ENCODE measurements at regions not wholly inside any gene's neighbourhood (a gene's known extent, or its start where the extent isn't known, plus 50 kb on each side); places are given as distances from the start of the nearest gene placed in this dataset.

- Histone ChIP-seq H3K4me3 (ENCODE audit: low read length) (no peak overlapping the region), H3K9me2 (ENCODE audit: insufficient read depth, low read length) (no peaks in the 10 kb centered on the region), H2AFZ (ENCODE audit: low read depth, low read length) (no peak overlapping the region), H3F3A (ENCODE audit: insufficient read depth, low read length, poor library complexity, severe bottlenecking) (no peaks in the 10 kb centered on the region), H3K9ac (ENCODE audit: low read length) (no peak overlapping the region), H4K20me1 (ENCODE audit: insufficient read depth) (no peaks in the 10 kb centered on the region), H3K4me2 (ENCODE audit: low read length) (no peak overlapping the region), H3K9me3 (ENCODE audit: low read length) (peaks cover under 1% of the 10 kb centered on the region), H3K27me3 (ENCODE audit: insufficient read depth, low read depth, low read length) (no peaks in the 10 kb centered on the region), H3K79me2 (replicated peaks; ENCODE audit: insufficient read depth, low read length) (no peaks in the 10 kb centered on the region), H3K36me3 (ENCODE audit: insufficient read depth, low read length) (no peaks in the 10 kb centered on the region), H3K27ac (ENCODE audit: low read length) (no peak overlapping the region)
- TF ChIP-seq CTCF (IDR thresholded peaks at IDR 0.05; ENCODE audit: poor library complexity, severe bottlenecking) (no peak), EZH2 (IDR thresholded peaks at IDR 0.05; ENCODE audit: borderline replicate concordance, insufficient read depth, low read length, poor library complexity, severe bottlenecking) (no peak), RAD21 (conservative IDR thresholded peaks at IDR 0.05) (no peak), EP300 (conservative IDR thresholded peaks at IDR 0.05; ENCODE audit: poor library complexity, severe bottlenecking) (no peak), POLR2AphosphoS5 (IDR thresholded peaks at IDR 0.05) (no peak), TAF1 (IDR thresholded peaks at IDR 0.05; ENCODE audit: low read depth) (no peak), MXI1 (conservative IDR thresholded peaks at IDR 0.05; ENCODE audit: poor library complexity, severe bottlenecking) (no peak), SMC3 (conservative IDR thresholded peaks at IDR 0.05; ENCODE audit: poor library complexity) (no peak)
- TF ChIP-seq, protein P1, sequence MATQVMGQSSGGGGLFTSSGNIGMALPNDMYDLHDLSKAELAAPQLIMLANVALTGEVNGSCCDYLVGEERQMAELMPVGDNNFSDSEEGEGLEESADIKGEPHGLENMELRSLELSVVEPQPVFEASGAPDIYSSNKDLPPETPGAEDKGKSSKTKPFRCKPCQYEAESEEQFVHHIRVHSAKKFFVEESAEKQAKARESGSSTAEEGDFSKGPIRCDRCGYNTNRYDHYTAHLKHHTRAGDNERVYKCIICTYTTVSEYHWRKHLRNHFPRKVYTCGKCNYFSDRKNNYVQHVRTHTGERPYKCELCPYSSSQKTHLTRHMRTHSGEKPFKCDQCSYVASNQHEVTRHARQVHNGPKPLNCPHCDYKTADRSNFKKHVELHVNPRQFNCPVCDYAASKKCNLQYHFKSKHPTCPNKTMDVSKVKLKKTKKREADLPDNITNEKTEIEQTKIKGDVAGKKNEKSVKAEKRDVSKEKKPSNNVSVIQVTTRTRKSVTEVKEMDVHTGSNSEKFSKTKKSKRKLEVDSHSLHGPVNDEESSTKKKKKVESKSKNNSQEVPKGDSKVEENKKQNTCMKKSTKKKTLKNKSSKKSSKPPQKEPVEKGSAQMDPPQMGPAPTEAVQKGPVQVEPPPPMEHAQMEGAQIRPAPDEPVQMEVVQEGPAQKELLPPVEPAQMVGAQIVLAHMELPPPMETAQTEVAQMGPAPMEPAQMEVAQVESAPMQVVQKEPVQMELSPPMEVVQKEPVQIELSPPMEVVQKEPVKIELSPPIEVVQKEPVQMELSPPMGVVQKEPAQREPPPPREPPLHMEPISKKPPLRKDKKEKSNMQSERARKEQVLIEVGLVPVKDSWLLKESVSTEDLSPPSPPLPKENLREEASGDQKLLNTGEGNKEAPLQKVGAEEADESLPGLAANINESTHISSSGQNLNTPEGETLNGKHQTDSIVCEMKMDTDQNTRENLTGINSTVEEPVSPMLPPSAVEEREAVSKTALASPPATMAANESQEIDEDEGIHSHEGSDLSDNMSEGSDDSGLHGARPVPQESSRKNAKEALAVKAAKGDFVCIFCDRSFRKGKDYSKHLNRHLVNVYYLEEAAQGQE (IDR thresholded peaks at IDR 0.05; ENCODE audit: borderline replicate concordance): no peak
Observed at GRCh38 chr1:228850141-228851100, 115.1 kb downstream of the RHOU start.

- Histone ChIP-seq H3K9me2 (ENCODE audit: insufficient read depth, low read length) (no peaks in the 10 kb centered on the region), H3K4me3 (ENCODE audit: low read length) (no peak overlapping the region), H3F3A (ENCODE audit: insufficient read depth, low read length, poor library complexity, severe bottlenecking) (no peaks in the 10 kb centered on the region), H3K36me3 (ENCODE audit: insufficient read depth, low read length) (no peaks in the 10 kb centered on the region), H4K20me1 (ENCODE audit: insufficient read depth) (no peaks in the 10 kb centered on the region), H3K9ac (ENCODE audit: low read length) (no peak overlapping the region), H3K4me2 (ENCODE audit: low read length) (no peak overlapping the region), H2AFZ (ENCODE audit: low read depth, low read length) (no peak overlapping the region), H3K79me2 (replicated peaks; ENCODE audit: insufficient read depth, low read length) (no peaks in the 10 kb centered on the region), H3K27ac (ENCODE audit: low read length) (no peak overlapping the region), H3K27me3 (ENCODE audit: insufficient read depth, low read depth, low read length) (no peaks in the 10 kb centered on the region), H3K9me3 (ENCODE audit: low read length) (peaks cover 7% of the 10 kb centered on the region)
- TF ChIP-seq EP300 (conservative IDR thresholded peaks at IDR 0.05; ENCODE audit: poor library complexity, severe bottlenecking) (peak; percentile 47), RAD21 (conservative IDR thresholded peaks at IDR 0.05) (no peak), SMC3 (conservative IDR thresholded peaks at IDR 0.05; ENCODE audit: poor library complexity) (no peak), TAF1 (IDR thresholded peaks at IDR 0.05; ENCODE audit: low read depth) (no peak), EZH2 (IDR thresholded peaks at IDR 0.05; ENCODE audit: borderline replicate concordance, insufficient read depth, low read length, poor library complexity, severe bottlenecking) (no peak), MXI1 (conservative IDR thresholded peaks at IDR 0.05; ENCODE audit: poor library complexity, severe bottlenecking) (no peak), POLR2AphosphoS5 (IDR thresholded peaks at IDR 0.05) (peak; percentile 49), CTCF (IDR thresholded peaks at IDR 0.05; ENCODE audit: poor library complexity, severe bottlenecking) (no peak)
- TF ChIP-seq, protein P1 (IDR thresholded peaks at IDR 0.05; ENCODE audit: borderline replicate concordance): peak; percentile 49
Observed at GRCh38 chr1:228851193-228851592, 115.9 kb downstream of the RHOU start.
